SU-DHL-6 (cell line): ENCODE measurements at regions not wholly inside any gene's neighbourhood (a gene's known extent, or its start where the extent isn't known, plus 50 kb on each side); places are given as distances from the start of the nearest gene placed in this dataset.

Experiments
- H2AFZ ChIP-seq: fragments of 200-600 bp; sonication (generic); 2 replicates; pipeline ENCODE4 v1.6.1; 2014; ENCODE audit warnings: low read depth, mild to moderate bottlenecking, moderate library complexity, mixed read lengths, antibody characterized with exemption, low read length; ENCODE audit not compliant: severe bottlenecking
- H3F3A ChIP-seq: fragments of 200-600 bp; shearing (Covaris generic); 2 replicates; pipeline ENCODE4 v1.6.0; 2016; ENCODE audit warnings: antibody characterized with exemption, mild to moderate bottlenecking; ENCODE audit not compliant: insufficient read depth
- H3K27ac ChIP-seq: fragments of 200-600 bp; sonication (generic); 2 replicates; pipeline ENCODE4 v1.5.1; 2016; ENCODE audit warnings: low read depth, mild to moderate bottlenecking, low read length, moderate library complexity, mixed read lengths
- H3K27me3 ChIP-seq: fragments of 200-600 bp; sonication (generic), shearing (Covaris generic); 2 replicates; pipeline ENCODE4 v1.6.0; 2014; ENCODE audit warnings: mild to moderate bottlenecking, low read length
- H3K36me3 ChIP-seq: fragments of 200-600 bp; sonication (generic); 2 replicates; pipeline ENCODE4 v1.6.1; 2014; ENCODE audit warnings: mild to moderate bottlenecking, low read length, mixed read lengths
- H3K4me2 ChIP-seq: fragments of 300-600, 200-600 bp; shearing (Covaris generic), sonication (generic); 2 replicates; pipeline ENCODE4 v1.6.0; 2014; ENCODE audit warnings: low read length, low read depth, mild to moderate bottlenecking; ENCODE audit not compliant: poor library complexity, severe bottlenecking
- H3K4me3 ChIP-seq: fragments of 200-600 bp; sonication (generic); 2 replicates; pipeline ENCODE4 v1.5.1; 2014; ENCODE audit warnings: antibody characterized with exemption, low read length, mild to moderate bottlenecking, mixed read lengths; ENCODE audit not compliant: insufficient read depth, poor library complexity, severe bottlenecking
- H3K79me2 ChIP-seq: fragments of 200-600 bp; sonication (generic); 2 replicates; pipeline ENCODE4 v1.6.1; 2014; ENCODE audit warnings: mild to moderate bottlenecking, low read length, moderate library complexity; ENCODE audit not compliant: insufficient read depth
- H3K9ac ChIP-seq: fragments of 200-600 bp; sonication (generic); 2 replicates; pipeline ENCODE4 v1.7.0; 2014; ENCODE audit warnings: mild to moderate bottlenecking, low read length
- H3K9me2 ChIP-seq: fragments of 200-600 bp; sonication (generic); replicated peaks from 2 replicates; pipeline ENCODE4 v1.6.1; 2014; ENCODE audit warnings: low read length; ENCODE audit not compliant: insufficient read depth
- H3K9me3 ChIP-seq: fragments of 200-600 bp; sonication (generic); 2 replicates; pipeline ENCODE4 v1.6.1; 2014; ENCODE audit warnings: low read length, mixed read lengths; ENCODE audit not compliant: insufficient read depth
- H4K20me1 ChIP-seq: fragments of 200-600 bp; sonication (generic); 2 replicates; pipeline ENCODE4 v1.6.1; 2014; ENCODE audit warnings: low read depth, mild to moderate bottlenecking, antibody characterized with exemption, low read length, moderate library complexity, mixed read lengths
- CTCF ChIP-seq: fragments of 200-600 bp; sonication (generic); IDR thresholded peaks from one replicate; pipeline ENCODE4 v1.5.1; 2017; ENCODE audit warnings: antibody characterized with exemption, mild to moderate bottlenecking, low read length, moderate library complexity; ENCODE audit not compliant: insufficient read depth, poor library complexity, severe bottlenecking
- EZH2phosphoT487 ChIP-seq: fragments of 200-600 bp; sonication (generic), shearing (Covaris generic); conservative IDR thresholded peaks from 2 replicates; pipeline ENCODE4 v1.6.1; 2018; ENCODE audit warnings: mild to moderate bottlenecking, antibody characterized with exemption, low read length, moderate library complexity, mixed read lengths

- Histone ChIP-seq H3K27me3 (no peaks in the 10 kb centered on the region), H4K20me1 (no peaks in the 10 kb centered on the region), H3K9ac (no peak overlapping the region), H3K4me2 (no peak overlapping the region), H3K4me3 (no peak overlapping the region), H3F3A (no peaks in the 10 kb centered on the region), H3K27ac (no peak overlapping the region), H3K36me3 (no peaks in the 10 kb centered on the region), H3K9me3 (no peaks in the 10 kb centered on the region), H3K79me2 (no peaks in the 10 kb centered on the region), H3K9me2 (no peaks in the 10 kb centered on the region), H2AFZ (no peak overlapping the region)
- no peak for TF ChIP-seq EZH2phosphoT487
- no peak for TF ChIP-seq CTCF
Observed at GRCh38 chr22:26828311-26828710, 170.9 kb downstream of the MIAT start.

DNA sequence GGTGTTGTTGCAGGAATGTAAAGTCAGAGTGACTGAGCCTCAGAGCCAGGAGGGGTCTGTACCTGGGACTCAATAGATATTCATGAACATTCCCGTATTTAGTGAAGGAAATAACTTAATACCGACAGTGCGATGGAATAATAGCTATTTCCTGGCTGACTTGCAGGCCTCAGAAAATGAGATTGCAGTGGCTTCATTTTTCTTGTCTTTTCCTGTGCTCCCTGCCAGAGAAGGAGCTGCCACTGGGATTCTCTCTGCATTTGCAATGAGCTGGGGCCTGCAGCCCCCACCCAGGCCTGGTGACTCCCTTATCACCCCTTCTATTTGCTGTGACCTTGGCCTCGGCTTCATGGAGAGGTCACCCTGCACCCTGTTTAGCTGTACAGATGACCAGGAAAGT is 173.4 kb downstream of the MIAT start:
- no peaks in the 10 kb centered on the region for H3K36me3 ChIP-seq
- no peaks in the 10 kb centered on the region for H3K9me3 ChIP-seq
- no peaks in the 10 kb centered on the region for H3F3A ChIP-seq
- H3K9ac ChIP-seq, result no peak overlapping the region
- H3K9me2 ChIP-seq, result no peaks in the 10 kb centered on the region
- H3K4me2 ChIP-seq, result no peak overlapping the region
- H3K27ac ChIP-seq, result no peak overlapping the region
- no peak overlapping the region for H3K4me3 ChIP-seq
- no peak overlapping the region for H2AFZ ChIP-seq
- H3K27me3 ChIP-seq, result no peaks in the 10 kb centered on the region
- no peaks in the 10 kb centered on the region for H3K79me2 ChIP-seq
- no peaks in the 10 kb centered on the region for H4K20me1 ChIP-seq
- no peak for TF ChIP-seq CTCF
- no peak for TF ChIP-seq EZH2phosphoT487

DNA sequence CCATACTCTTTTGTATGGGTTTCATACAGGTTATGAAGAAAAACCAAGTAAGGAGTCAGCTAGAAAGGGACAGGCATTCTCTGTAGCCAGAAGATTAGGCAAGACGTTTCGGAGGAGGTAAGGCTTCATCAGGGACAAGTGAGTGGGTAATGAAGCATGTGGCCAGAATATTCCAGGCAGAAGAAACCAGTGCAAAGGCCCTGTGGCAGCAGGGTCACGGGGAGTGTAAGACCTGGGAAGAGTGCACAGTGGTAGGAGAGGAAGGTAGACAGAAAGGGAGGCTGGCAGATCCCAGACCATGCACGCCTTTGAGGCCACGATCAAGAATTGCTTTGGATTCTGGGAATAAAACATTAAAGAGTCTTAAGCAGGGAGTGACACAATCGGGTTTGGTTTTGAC is 177.6 kb downstream of the MIAT start:
- no peak overlapping the region for H3K9ac ChIP-seq
- H3K9me2 ChIP-seq, result no peaks in the 10 kb centered on the region
- H3K79me2 ChIP-seq, result no peaks in the 10 kb centered on the region
- H3K27ac ChIP-seq, result no peak overlapping the region
- H3K27me3 ChIP-seq, result no peaks in the 10 kb centered on the region
- no peak overlapping the region for H3K4me2 ChIP-seq
- H3K9me3 ChIP-seq, result no peaks in the 10 kb centered on the region
- H2AFZ ChIP-seq, result no peak overlapping the region
- TF ChIP-seq CTCF (no peak), EZH2phosphoT487 (no peak)
- H3F3A ChIP-seq, result no peaks in the 10 kb centered on the region
- no peak overlapping the region for H3K4me3 ChIP-seq
- no peaks in the 10 kb centered on the region for H4K20me1 ChIP-seq
- no peaks in the 10 kb centered on the region for H3K36me3 ChIP-seq
